ENCODE measurements at regions not wholly inside any gene's neighbourhood (a gene's known extent, or its start where the extent isn't known, plus 50 kb on each side); places are given as distances from the start of the nearest gene placed in this dataset.

- Mint-ChIP-seq H3K27me3 (ENCODE audit: low read depth) (no peaks in the 10 kb centered on the region), H3K36me3 (peaks cover 2% of the 10 kb centered on the region), H3K4me3 (no peak overlapping the region), H3K27ac (no peak overlapping the region), H3K4me1 (peaks cover 10% of the 10 kb centered on the region), H3K9me3 (peaks cover 28% of the 10 kb centered on the region)
- DNase-seq (ENCODE audit: low spot score in 2 of 2, unreplicated experiment in 2 of 2), result no peak
- no peak for TF ChIP-seq CTCF (IDR thresholded peaks at IDR 0.05; ENCODE audit: unreplicated experiment)
Measured at GRCh38 chr13:73585236-73585635, 526.4 kb downstream of the KLF5 start.

GRCh38 chr13:73583331-73583730 is 524.5 kb downstream of the KLF5 start:
- peaks cover 2% of the 10 kb centered on the region for H3K36me3 Mint-ChIP-seq
- H3K27me3 Mint-ChIP-seq (ENCODE audit: low read depth), result no peaks in the 10 kb centered on the region
- H3K4me1 Mint-ChIP-seq, result peaks cover 10% of the 10 kb centered on the region
- no peak overlapping the region for H3K4me3 Mint-ChIP-seq
- H3K9me3 Mint-ChIP-seq, result peaks cover 28% of the 10 kb centered on the region
- peak overlapping the region; percentile 60 for H3K27ac Mint-ChIP-seq
- no peak for TF ChIP-seq CTCF (IDR thresholded peaks at IDR 0.05; ENCODE audit: unreplicated experiment)
- DNase-seq (ENCODE audit: low spot score in 2 of 2, unreplicated experiment in 2 of 2), result no peak

GRCh38 chr13:73580513-73581267 is 521.9 kb downstream of the KLF5 start:
- DNase-seq (ENCODE audit: low spot score in 2 of 2, unreplicated experiment in 2 of 2), result no peak
- no peak for TF ChIP-seq CTCF (IDR thresholded peaks at IDR 0.05; ENCODE audit: unreplicated experiment)
- Mint-ChIP-seq H3K27ac (no peak overlapping the region), H3K27me3 (ENCODE audit: low read depth) (no peaks in the 10 kb centered on the region), H3K4me1 (peaks cover 19% of the 10 kb centered on the region), H3K36me3 (peaks cover 2% of the 10 kb centered on the region), H3K9me3 (peaks cover 10% of the 10 kb centered on the region), H3K4me3 (no peak overlapping the region)

- Mint-ChIP-seq H3K4me1 (peaks cover 19% of the 10 kb centered on the region), H3K27ac (no peak overlapping the region), H3K27me3 (ENCODE audit: low read depth) (no peaks in the 10 kb centered on the region), H3K36me3 (no peaks in the 10 kb centered on the region), H3K9me3 (peaks cover 1% of the 10 kb centered on the region), H3K4me3 (no peak overlapping the region)
- no peak for DNase-seq (ENCODE audit: low spot score in 2 of 2, unreplicated experiment in 2 of 2)
- no peak for TF ChIP-seq CTCF (IDR thresholded peaks at IDR 0.05; ENCODE audit: unreplicated experiment)
Measured at GRCh38 chr13:73579574-73580274, 520.9 kb downstream of the KLF5 start.

GRCh38 chr13:73578251-73578875 is 519.6 kb downstream of the KLF5 start:
- no peaks in the 10 kb centered on the region for H3K27me3 Mint-ChIP-seq (ENCODE audit: low read depth)
- no peak overlapping the region for H3K4me3 Mint-ChIP-seq
- peaks cover 18% of the 10 kb centered on the region for H3K4me1 Mint-ChIP-seq
- no peak overlapping the region for H3K27ac Mint-ChIP-seq
- H3K36me3 Mint-ChIP-seq, result no peaks in the 10 kb centered on the region
- peaks cover 3% of the 10 kb centered on the region for H3K9me3 Mint-ChIP-seq
- no peak for TF ChIP-seq CTCF (IDR thresholded peaks at IDR 0.05; ENCODE audit: unreplicated experiment)
- no peak for DNase-seq (ENCODE audit: low spot score in 2 of 2, unreplicated experiment in 2 of 2)

Measured in mesothelial cell of epicardium (in vitro differentiated cells).